ENCODE measurements at regions not wholly inside any gene's neighbourhood (a gene's known extent, or its start where the extent isn't known, plus 50 kb on each side); places are given as distances from the start of the nearest gene placed in this dataset.

GRCh38 chr6:165864218-165864617 is 201.2 kb upstream of the PDE10A start:
- no peak for DNase-seq

GRCh38 chr6:165863801-165864200 is 200.8 kb upstream of the PDE10A start:
- no peak for DNase-seq

DNA sequence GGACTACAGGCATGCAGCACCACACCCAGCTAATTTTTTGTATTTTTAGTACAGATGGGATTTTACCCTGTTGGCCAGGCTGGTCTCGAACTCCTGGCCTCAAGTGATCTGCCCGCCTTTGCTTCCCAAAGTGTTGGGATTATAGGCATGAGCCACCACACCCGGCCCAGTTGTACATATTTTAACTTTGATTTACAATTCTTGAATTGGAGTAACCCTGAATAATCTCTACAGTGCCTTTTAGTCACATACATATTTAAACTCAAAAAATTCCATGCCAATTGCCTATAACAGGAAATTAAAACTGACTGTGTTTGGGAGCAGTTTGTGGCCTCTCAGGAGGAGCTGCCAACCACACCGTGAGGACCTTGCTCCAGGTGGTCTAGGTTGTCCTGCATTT is 199.8 kb upstream of the PDE10A start:
- DNase-seq, result no peak

- no peak for DNase-seq
Measured at GRCh38 chr6:165861226-165861625, 198.2 kb upstream of the PDE10A start.

DNA sequence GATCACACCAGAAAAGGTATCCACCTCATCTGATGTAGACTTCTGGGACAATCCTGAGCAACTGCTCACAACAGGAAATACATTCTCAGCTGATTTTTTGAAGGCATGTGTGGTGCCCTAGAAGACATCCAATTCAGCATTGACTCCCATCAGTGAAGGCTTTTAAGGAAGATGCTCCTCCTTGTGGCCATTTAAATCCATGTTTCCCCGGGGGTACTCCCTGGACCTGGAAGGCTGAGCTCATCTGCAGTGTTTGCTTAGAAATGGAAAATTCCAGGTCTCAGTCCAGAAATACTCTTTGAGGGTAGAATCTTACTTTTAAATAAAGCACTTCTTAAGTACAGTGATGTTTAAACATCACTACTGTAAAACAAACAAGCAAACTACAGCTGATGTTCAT is 195.5 kb upstream of the PDE10A start:
- no peak for DNase-seq

- no peak for DNase-seq
Measured at GRCh38 chr6:165855856-165856255, 192.8 kb upstream of the PDE10A start.

- DNase-seq, result no peak
Measured at GRCh38 chr6:165854863-165855593, 192.0 kb upstream of the PDE10A start.

DNA sequence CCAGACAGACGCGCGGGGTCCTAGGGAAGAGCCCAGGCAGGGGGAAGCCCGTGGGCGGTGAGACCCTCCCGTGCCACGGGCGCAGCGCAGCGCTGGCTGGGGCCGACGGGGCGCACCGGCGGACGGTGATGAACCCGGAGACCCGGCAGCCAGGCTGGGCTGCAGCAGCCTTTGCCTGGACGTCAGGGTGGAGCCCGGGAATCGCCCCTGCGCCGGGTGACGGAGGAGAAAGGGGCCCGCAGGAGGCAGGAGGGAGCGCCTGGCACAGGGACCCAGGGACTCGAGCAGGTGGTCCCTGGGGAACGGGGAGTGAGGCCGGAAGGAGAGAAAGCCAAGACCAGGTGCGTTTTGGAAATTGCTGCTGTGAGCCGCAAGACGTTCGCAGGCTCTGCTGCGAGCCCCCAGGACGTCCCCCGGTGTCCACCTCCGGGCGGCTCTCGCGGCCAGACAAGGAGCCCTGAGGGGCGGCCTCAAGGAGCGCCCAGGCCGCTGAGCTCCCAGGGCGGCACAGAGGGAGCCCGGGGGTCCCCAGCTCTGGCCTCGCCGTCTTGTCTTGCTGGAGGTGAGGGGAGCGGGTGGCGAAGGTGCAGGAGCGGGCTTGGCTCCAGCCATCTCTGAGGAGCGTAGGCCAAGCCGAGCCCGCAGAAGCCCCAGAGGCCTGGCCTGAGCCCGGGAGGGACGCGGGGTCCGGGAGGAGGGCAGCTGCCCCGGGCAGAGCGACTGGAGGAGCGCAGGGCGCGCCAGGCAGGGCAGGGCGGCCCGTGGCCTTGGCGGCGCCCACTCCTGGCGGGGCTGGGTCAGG is 191.2 kb upstream of the PDE10A start:
- no peak for DNase-seq

DNA sequence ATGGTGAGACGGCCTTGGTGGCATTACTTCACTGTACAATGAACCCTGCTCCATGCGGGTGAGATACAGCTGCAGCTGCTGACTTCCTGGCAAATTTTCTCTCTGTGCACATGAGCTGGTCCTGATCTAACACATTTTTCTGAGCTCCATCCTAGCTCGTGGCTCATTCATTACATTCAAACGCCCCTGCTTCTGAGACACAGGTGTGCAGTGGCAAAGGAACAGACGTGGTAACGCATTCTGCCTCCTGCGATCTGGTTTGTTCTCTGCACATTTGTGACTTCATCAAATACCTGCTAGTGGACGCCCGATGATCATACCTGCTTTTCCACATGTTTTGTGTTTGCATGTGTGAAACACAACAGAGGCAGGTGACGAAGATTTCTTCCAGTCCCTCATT is 189.6 kb upstream of the PDE10A start:
- no peak for DNase-seq

- peak; percentile 8 for DNase-seq
Measured at GRCh38 chr6:165850434-165851019, 187.5 kb upstream of the PDE10A start.

DNA sequence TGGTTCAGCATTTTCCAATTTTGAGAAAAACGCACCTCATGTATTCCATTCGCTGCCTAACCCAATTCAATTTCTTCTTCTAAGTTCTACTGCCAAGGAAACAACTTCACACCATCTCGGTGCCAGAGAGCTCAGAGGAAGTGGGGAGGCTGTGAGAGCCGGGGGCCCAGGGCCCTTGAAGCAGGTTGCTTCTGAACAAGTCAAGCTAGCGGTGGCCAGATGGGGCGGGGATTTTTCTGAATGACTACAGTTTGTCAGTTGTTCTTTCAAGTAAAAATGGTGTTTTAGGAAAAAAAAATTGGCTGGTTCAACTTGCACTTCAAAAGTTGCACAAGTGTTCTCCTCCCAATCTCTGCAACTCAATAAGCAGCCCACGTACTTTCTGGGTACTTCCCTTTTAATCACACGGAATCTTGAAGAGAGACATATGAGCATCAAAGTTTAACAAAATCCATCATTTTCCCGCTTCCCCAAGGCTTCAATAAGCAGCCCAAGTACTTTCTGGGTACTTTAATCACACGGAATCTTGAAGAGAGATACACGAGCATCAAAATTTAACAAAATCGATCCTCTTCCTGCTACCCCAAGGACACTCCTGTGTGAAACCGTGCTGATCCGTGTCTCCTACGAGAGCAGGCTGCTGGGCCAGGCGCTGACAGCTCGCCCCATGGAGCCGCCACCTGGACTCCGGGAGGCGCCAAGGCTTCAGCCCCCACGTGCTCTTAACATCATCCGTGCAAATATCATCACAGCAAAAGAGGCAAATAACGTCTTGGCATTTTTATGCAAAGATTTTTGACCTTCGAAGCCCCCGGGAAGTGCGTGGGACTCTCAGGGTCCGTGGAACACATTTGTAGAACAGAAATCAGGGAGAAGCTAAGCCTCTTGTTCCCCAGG is 186.7 kb upstream of the PDE10A start:
- no peak for DNase-seq

GRCh38 chr6:165848086-165848426 is 185.0 kb upstream of the PDE10A start:
- no peak for DNase-seq

DNA sequence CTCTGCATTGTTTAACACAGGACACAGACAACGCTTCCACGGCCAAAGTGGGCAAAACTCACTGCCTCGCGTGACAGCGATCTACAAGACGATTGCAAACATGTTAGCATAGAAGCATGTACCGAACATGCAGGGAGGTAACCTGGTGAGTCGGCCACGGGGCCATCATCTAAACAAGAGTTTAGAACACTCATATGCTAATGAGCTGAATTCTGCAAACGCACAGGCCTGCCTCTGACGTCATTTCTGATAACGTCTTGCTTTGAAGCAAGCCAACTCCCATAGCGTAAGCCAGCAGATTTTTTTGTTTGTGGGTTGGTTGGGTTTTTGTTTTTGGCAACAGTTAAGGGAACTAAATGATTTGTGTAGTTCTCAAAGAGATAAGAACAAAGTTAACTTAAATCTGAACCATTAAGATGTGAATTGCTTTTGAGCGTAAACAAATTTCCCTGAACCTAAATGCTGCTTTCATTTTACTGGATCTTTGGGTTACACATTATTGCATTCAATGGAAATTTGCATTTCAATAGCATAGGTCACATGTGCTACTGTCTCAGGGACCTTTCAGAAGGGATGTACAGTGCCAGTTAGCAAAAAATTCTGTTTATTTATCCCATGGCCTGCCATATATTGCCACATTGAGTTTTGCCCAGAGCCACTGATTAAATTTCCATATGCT is 184.5 kb upstream of the PDE10A start:
- no peak for DNase-seq

- DNase-seq, result peak; percentile 10
Measured at GRCh38 chr6:165846123-165846966, 183.3 kb upstream of the PDE10A start.

- DNase-seq, result no peak
Measured at GRCh38 chr6:165845493-165845892, 182.5 kb upstream of the PDE10A start.

GRCh38 chr6:165844801-165845364 is 181.8 kb upstream of the PDE10A start:
- no peak for DNase-seq

DNA sequence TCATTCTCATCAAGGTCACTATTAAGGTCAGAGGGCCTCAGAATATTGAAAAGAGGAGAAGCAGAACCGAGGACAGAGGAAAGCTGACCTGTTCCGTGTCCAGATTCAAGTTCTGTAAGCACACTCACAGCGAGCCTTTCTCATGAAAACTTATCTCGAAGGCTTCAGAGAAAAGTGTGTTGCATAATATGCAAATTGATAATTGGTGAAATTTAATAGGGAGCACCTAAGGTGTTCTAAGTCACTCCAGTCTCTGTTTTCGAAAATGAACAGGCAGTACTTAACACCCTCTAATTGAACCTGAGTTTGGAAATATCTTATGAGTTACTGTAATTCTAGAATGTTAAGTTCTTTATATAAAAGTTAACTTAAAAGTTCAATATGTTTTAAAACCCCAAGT is 181.2 kb upstream of the PDE10A start:
- no peak for DNase-seq

- DNase-seq, result no peak
Measured at GRCh38 chr6:165843568-165844113, 180.6 kb upstream of the PDE10A start.

DNA sequence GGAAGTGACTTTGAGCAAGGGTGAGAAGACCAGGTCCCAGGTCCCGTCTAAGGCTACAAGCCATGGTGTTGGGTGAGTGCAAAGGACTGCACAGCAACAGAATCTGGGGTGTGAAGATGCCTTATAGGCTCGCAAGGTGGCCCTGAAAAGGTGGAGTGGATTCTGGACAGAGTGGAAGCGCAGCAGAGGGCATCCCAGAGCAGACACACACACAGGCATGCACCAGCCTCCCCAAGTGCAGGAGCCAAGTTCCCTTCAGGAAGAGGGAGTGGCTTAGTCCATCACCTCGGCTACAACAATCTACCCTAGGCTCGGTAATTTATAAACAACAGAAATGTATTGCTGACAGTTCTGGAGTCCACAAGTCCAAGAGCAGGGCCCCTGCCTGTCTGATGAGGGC is 180.1 kb upstream of the PDE10A start:
- DNase-seq, result no peak

DNA sequence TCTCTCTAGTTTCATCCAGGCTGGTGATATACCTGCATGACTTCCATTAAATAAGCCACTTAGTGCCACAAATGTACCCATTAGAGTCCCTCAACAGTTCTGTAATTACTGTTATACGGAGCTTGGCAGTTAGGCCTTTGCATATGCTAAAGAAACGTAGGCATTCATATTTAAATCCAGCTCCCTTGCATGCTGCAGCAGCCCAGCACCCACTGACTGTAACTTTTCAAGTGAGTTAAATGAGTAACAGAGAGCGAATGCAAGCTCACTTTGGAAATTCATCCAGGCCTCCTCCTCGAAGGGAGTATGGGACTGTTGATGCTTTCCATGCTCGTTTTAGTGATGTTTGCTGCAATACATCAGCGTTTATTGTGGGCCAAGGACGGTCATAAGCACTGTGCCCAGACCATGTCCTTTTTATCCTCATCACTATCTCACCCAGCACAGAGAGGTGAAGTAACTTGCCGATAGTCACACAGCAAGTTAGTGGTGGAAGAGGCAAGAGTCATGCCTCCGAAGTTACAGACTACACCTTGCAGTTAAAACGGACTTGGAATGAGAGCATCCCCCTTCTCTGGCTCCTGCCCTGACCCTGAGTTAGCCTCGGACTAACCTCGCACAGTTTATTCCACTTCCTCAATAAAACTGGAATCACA is 179.4 kb upstream of the PDE10A start:
- no peak for DNase-seq
